ENCODE measurements at regions not wholly inside any gene's neighbourhood (a gene's known extent, or its start where the extent isn't known, plus 50 kb on each side); places are given as distances from the start of the nearest gene placed in this dataset.

- no peak for TF ChIP-seq REST (IDR thresholded peaks at IDR 0.05)
- TF ChIP-seq RNF2 (IDR thresholded peaks at IDR 0.05; ENCODE audit: borderline replicate concordance, low read depth): no peak
- TF ChIP-seq ZSCAN20 (CRISPR knock-in tag; IDR thresholded peaks at IDR 0.05): no peak
- no peak for TF ChIP-seq MAFK (IDR thresholded peaks at IDR 0.05; ENCODE audit: partially characterized antibody)
- TF ChIP-seq BHLHE40 (IDR thresholded peaks at IDR 0.05; ENCODE audit: low read depth, low read length): no peak
- TF ChIP-seq MAX (IDR thresholded peaks at IDR 0.05): no peak
- no peak for TF ChIP-seq CTCF (IDR thresholded peaks at IDR 0.05)
- no peak for TF ChIP-seq ESRRA (IDR thresholded peaks at IDR 0.05; ENCODE audit: borderline replicate concordance, low read length)
Observed at GRCh38 chr20:51169813-51170212, 146.9 kb upstream of the KCNG1 start.
